ENCODE measurements at regions not wholly inside any gene's neighbourhood (a gene's known extent, or its start where the extent isn't known, plus 50 kb on each side); places are given as distances from the start of the nearest gene placed in this dataset.
"Not testable (repeated sequence)": the region's sequence is repeated elsewhere in the genome, so short reads cannot be mapped to it uniquely, and the experiment has no call there.

- no peak for ATAC-seq
- Mint-ChIP-seq H3K4me3 (no peak overlapping the region), H3K9me3 (peaks cover 7 to 10% of the 10 kb centered on the region in 2 donors), H3K4me1 (no peaks in the 10 kb centered on the region), H3K27me3 (ENCODE audit: low read depth in 2 of 2) (no peaks in the 10 kb centered on the region), H3K36me3 (no peaks in the 10 kb centered on the region), H3K27ac (no peak overlapping the region)
- intact Hi-C loops (cut with micrococcal nuclease), result no loop called here
- no peak overlapping the region for H3K27ac ChIP-seq (ENCODE audit: low read length)
- DNase-seq, result no peak
- WGBS (ENCODE audit: insufficient coverage), result 85% methylated on average over 8 of the region's 9 CpGs
- H3K36me3 ChIP-seq (ENCODE audit: control insufficient read depth, insufficient read depth, low read length), result no peaks in the 10 kb centered on the region
- H3K27me3 ChIP-seq (ENCODE audit: control insufficient read depth, insufficient read depth, low read length), result no peaks in the 10 kb centered on the region
- no peaks in the 10 kb centered on the region for H3K4me1 ChIP-seq (ENCODE audit: control insufficient read depth, insufficient read depth, low read length)
- no peak overlapping the region for H3K4me3 ChIP-seq (ENCODE audit: low read length)
- no peak for TF ChIP-seq CTCF (IDR thresholded peaks at IDR 0.05)
- H3K9me3 ChIP-seq (ENCODE audit: control insufficient read depth, insufficient read depth, low read length), result peaks cover 3% of the 10 kb centered on the region
Measured at GRCh38 chr18:72965616-72966015, 97.8 kb upstream of the NETO1 start.

- DNase-seq; H3K27ac Mint-ChIP-seq; H3K4me3 Mint-ChIP-seq; ATAC-seq; H3K27me3 ChIP-seq (ENCODE audit: control insufficient read depth, insufficient read depth, low read length); intact Hi-C loops (cut with micrococcal nuclease); H3K9me3 ChIP-seq (ENCODE audit: control insufficient read depth, insufficient read depth, low read length); H3K27me3 Mint-ChIP-seq (ENCODE audit: low read depth in 2 of 2); H3K4me1 ChIP-seq (ENCODE audit: control insufficient read depth, insufficient read depth, low read length); H3K4me3 ChIP-seq (ENCODE audit: low read length); H3K27ac ChIP-seq (ENCODE audit: low read length); H3K36me3 Mint-ChIP-seq; H3K36me3 ChIP-seq (ENCODE audit: control insufficient read depth, insufficient read depth, low read length); H3K4me1 Mint-ChIP-seq: not testable (repeated sequence)
- H3K9me3 Mint-ChIP-seq, result peaks cover 15 to 26% of the 10 kb centered on the region in 2 donors
Measured at GRCh38 chr18:72958195-72958594, 90.4 kb upstream of the NETO1 start.

DNA sequence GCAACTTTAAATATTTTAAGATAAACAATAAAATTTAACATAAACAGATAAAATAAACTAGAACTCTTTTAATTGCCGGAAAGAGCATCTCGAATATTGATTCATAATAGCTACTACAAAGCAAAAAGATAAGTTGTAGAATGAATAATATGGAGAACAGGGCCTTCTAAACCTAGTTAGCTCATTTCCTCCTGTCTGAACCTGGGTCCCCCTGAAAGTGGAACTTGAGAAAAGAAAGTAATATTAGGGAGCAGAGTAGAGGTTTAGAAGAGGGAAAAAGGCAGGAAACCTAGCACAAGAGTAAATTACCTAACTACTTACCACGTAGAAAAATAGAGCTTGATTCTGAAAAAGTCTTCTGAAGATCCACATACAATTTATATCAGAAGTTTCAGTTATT, 80.7 kb upstream of the NETO1 start:
- no peak for TF ChIP-seq CTCF (IDR thresholded peaks at IDR 0.05)
- H3K4me1 ChIP-seq (ENCODE audit: control insufficient read depth, insufficient read depth, low read length), result no peaks in the 10 kb centered on the region
- DNase-seq, result no peak
- H3K27me3 ChIP-seq (ENCODE audit: control insufficient read depth, insufficient read depth, low read length), result no peaks in the 10 kb centered on the region
- no peaks in the 10 kb centered on the region for H3K9me3 ChIP-seq (ENCODE audit: control insufficient read depth, insufficient read depth, low read length)
- no peak for ATAC-seq
- no peak overlapping the region for H3K4me3 ChIP-seq (ENCODE audit: low read length)
- Mint-ChIP-seq H3K4me1 (no peaks in the 10 kb centered on the region), H3K27ac (no peak overlapping the region), H3K36me3 (peaks cover 2% of the 10 kb centered on the region), H3K4me3 (no peak overlapping the region), H3K27me3 (ENCODE audit: low read depth in 2 of 2) (no peaks in the 10 kb centered on the region), H3K9me3 (peaks cover 5% of the 10 kb centered on the region in 2 donors)
- intact Hi-C loops (cut with micrococcal nuclease), result no loop called here
- H3K27ac ChIP-seq (ENCODE audit: low read length), result no peak overlapping the region
- no peaks in the 10 kb centered on the region for H3K36me3 ChIP-seq (ENCODE audit: control insufficient read depth, insufficient read depth, low read length)
- no CpG with 5 or more reads among the region's 3 CpGs for WGBS (ENCODE audit: insufficient coverage)

GRCh38 chr18:72942766-72943165, 75.0 kb upstream of the NETO1 start:
- ATAC-seq (no peak), DNase-seq (no peak)
- intact Hi-C loops (cut with micrococcal nuclease), result no loop called here
- H3K36me3 Mint-ChIP-seq, result peaks cover 5% of the 10 kb centered on the region
- no peak overlapping the region for H3K27ac Mint-ChIP-seq
- Histone ChIP-seq H3K4me1 (ENCODE audit: control insufficient read depth, insufficient read depth, low read length) (no peaks in the 10 kb centered on the region), H3K36me3 (ENCODE audit: control insufficient read depth, insufficient read depth, low read length) (no peaks in the 10 kb centered on the region), H3K27me3 (ENCODE audit: control insufficient read depth, insufficient read depth, low read length) (no peaks in the 10 kb centered on the region), H3K4me3 (ENCODE audit: low read length) (no peak overlapping the region), H3K27ac (ENCODE audit: low read length) (no peak overlapping the region), H3K9me3 (ENCODE audit: control insufficient read depth, insufficient read depth, low read length) (no peaks in the 10 kb centered on the region)
- no peak overlapping the region for H3K4me3 Mint-ChIP-seq
- H3K9me3 Mint-ChIP-seq, result peaks cover 2 to 8% of the 10 kb centered on the region in 2 donors
- H3K27me3 Mint-ChIP-seq (ENCODE audit: low read depth in 2 of 2), result no peaks in the 10 kb centered on the region
- WGBS (ENCODE audit: insufficient coverage), result no CpG with 5 or more reads among the region's 2 CpGs
- no peak for TF ChIP-seq CTCF (IDR thresholded peaks at IDR 0.05)
- no peaks in the 10 kb centered on the region for H3K4me1 Mint-ChIP-seq
